Suppressor macrophage (primary cell): ENCODE measurements at regions not wholly inside any gene's neighbourhood (a gene's known extent, or its start where the extent isn't known, plus 50 kb on each side); places are given as distances from the start of the nearest gene placed in this dataset.

ENCODE experiments used
- DNase-seq, 4 experiments: peaks; one replicate each; pipeline ENCODE4 v3.0.0-alpha.2; 2020 to 2022

- DNase-seq, result no peak
Measured at GRCh38 chr1:56024155-56024554, 555.2 kb downstream of the PLPP3 start.

- DNase-seq, result no peak
Measured at GRCh38 chr1:56019922-56020321, 559.4 kb downstream of the PLPP3 start.

DNA sequence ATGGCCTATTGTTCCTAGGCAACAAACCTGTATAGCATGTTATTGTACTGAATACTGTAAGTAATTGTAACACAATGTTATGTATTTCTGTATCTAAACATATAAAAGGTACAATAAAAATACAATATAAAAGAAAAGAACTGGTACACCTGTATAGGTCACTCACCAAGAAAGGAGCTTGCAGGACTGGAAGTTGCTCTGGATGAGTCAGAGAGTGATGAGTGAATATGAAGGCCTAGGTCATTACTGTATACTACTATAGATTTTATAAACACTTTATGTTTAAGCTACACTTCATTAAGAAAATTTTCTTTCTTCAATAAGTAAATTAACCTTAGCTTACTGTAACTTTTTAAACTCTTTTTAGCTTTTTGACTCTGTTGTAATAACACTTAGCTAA lies 559.9 kb downstream of the PLPP3 start:
- DNase-seq, result no peak

GRCh38 chr1:56017336-56017735 lies 562.0 kb downstream of the PLPP3 start:
- DNase-seq, result no peak

DNA sequence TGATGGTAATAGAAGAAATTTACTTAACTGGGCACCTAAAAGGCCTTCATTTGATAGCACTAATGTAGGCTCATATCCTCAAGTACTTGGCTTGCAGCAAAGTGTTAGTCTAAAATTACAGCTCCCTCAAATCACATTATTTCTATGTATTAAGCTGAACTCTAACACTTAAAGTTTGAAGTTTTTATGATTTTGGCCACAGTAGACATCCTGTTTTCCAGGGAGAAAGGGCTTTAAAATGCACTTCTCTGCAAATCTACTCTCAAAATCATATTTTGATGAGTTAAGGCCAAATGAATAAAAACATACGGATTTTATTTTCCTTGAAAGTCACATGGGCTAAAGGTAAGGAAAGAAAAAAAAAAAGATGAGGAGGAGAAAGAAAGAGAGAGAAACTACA lies 575.5 kb downstream of the PLPP3 start:
- no peak for DNase-seq

DNA sequence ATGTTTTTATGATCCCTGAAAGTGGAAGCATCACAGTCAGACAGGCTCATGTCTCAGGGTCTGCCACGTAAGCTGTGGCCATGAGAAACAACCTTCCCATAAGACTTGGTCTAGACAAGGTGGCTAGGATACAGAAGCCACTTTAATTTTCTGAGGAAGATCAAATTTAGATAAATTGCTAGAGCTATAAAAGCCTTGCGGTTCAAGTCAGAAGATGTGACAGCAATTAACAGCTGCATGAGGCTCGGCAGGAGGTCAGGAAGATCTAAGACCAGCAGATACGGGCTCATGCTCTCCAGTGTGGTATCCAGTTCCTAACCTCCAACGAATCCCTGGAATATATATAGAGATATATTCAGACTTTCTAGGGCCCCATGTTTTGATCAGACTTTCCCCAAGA lies 577.1 kb downstream of the PLPP3 start:
- DNase-seq, result no peak

DNA sequence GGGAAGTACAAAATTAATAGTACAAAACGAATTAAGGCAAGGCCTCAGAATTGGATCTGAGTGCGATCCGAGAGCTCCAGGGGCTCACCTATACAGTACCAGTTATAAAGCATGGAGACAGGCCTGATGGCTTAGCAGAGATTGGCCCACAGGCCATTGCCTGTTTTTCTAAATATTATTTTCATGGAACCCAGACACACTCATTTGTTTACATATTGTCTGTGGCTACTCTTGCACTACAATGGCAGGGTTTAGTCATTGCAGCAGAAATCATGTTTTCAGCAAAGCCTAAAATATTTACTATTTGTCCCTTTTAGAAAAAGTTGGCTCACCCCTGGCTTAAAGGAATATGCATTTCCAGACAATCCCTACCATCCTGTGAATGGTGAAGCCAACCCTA lies 578.9 kb downstream of the PLPP3 start:
- DNase-seq, result no peak

- DNase-seq, result no peak
Measured at GRCh38 chr1:55997536-55997935, 581.8 kb downstream of the PLPP3 start.

DNA sequence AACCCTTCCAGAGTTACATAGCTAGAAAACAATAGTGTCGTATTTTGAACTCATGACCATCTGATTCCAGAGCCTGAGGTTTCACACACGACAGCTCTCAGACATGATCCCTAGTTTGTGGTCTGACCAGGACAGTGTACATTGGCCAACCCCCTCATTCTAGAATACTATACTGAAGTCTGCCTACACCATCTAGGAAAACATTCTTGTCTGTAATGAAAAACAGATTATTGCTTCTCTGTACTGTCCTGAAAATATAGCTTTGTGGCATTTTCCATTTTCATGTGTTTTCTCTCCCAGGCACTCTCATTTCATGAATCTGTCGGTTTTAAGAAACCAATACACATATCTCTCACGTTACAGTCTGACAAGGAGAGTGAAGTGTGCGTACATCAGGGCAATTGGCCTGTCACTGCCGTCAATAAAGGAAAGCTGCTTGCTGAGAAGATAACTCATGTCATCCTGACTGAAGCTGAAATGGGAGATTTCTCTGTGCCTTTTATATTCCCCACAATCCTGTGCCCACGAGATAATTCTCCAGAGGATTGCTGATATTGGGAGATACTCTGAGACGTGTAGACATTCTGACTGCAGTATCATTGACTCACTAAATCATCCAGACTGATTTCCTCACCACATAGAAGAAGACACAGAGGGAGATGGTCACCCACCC lies 585.6 kb downstream of the PLPP3 start:
- DNase-seq, result no peak

- DNase-seq, result no peak
Measured at GRCh38 chr1:55990007-55990406, 589.4 kb downstream of the PLPP3 start.

DNA sequence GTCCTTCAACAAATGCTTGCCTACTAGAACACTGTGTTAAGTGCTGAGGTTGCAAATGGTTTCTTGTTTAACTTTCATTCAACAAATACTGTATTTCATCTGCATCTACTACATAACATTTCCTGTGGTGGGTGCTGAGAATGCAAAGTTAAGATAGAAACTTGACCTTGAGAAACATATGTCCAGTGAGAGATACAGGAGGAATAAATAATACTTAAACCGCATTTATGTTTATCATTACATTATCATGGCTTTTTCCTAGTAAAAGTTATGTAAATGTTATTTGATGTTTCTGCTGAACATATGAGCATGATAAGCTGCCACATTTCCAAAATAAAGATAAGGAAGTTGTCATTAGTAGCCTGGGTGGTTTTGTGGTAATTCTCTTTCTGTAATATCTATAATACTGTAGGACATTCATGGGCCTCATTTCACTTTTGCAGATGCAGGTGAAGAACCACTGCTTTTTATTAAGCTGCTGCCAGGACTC lies 590.4 kb downstream of the PLPP3 start:
- no peak for DNase-seq

DNA sequence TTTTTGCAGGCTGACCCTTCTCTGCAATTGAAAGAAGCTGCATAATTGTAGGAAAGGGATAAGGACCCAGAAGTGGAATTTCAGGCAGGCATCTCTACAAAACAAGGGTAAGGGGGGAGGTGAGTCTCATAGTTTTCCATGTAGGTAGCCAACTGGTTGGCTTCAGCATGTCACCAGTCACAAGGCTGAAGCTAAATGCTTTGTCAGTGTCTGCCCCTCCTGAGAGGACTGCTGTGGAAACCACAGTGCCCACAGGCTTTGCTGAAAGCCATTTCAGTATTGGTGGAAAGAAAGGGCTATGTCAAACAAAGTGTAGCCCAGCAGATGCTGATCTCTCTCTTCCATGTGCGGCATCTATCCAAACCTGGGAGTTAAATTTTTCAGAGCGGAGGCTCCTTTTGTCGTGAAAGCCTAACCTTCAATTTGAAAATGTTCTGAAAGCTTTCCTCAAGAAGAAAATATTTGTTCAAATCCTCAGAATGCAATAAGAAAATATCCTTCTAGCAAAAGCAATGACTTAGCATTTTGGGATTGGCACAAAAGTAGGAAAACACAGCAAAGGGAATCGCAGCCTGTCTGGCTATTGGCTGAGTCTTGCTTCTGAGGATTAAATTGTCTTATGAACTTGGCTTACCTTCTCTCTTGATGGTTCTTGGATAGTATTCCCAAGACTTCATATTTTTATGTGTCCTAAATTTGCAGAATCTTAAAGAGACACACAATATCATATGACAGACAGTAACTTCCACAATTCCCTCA lies 591.7 kb downstream of the PLPP3 start:
- DNase-seq, result no peak

DNA sequence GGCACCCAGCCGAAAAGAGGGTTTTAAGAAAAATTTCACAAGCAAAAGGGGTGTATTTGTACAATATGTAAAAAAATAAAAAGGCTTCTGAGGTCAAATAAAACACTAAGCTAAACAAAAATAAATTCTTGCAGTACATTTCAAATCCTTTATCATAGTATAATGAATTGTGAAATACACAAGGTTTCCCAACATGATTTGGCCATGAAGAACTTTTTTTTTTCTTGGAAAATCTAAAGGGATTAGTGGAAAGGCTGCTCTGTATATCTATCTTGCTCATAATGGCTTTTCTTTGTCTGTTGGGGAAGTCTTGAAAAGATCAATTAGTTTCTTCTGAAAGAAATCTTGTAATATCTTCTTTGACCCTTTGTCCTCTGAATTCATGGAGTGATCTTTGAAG lies 593.4 kb downstream of the PLPP3 start:
- DNase-seq, result no peak

DNA sequence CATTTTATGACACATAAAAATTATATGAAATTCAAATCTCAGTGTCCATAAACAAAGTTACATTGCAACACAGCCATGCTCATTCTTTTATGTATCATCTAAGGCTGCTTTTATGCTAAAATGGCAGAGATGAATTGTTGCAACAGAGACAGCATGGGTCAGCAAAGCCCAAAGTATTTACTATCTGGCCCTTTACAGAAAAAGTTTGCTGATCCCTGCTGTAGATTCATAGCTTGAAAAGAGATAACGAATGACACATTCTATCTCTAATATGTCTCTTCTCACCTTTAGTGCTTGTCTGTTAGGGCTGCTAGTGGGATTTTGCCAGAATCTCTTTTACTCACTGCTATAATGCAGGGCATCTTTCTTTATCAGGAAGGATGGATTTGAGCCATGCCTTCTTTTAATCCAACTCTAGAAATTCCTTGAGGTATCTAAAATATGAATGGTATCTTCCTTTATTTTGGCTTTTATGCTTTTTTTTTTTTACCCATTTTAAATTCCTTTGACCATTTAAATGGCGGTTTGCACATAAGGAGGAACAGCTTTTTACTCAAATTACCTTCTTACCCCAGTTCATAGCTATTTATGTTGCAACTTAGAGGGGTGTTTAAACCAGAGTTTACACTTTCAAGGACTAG lies 598.2 kb downstream of the PLPP3 start:
- DNase-seq, result no peak

DNA sequence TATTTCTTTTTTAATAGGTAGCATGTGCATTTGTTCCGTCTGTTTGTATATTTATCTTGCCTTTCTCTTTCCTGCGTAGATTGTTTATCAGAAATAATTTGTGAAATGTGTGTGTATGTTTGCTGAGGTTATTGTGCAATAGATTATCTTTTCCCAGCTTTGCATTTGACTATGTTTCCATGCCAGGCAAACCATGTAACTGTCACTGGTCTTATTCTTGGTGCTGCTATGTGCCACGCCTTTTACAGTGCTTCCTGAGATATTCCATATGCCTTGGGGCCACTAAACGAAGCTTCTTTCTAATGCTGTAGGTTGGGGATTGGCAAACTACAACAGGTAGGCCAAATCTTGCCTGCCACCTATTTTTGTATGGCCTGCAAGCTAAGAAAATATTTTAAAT lies 598.8 kb downstream of the PLPP3 start:
- DNase-seq, result no peak

DNA sequence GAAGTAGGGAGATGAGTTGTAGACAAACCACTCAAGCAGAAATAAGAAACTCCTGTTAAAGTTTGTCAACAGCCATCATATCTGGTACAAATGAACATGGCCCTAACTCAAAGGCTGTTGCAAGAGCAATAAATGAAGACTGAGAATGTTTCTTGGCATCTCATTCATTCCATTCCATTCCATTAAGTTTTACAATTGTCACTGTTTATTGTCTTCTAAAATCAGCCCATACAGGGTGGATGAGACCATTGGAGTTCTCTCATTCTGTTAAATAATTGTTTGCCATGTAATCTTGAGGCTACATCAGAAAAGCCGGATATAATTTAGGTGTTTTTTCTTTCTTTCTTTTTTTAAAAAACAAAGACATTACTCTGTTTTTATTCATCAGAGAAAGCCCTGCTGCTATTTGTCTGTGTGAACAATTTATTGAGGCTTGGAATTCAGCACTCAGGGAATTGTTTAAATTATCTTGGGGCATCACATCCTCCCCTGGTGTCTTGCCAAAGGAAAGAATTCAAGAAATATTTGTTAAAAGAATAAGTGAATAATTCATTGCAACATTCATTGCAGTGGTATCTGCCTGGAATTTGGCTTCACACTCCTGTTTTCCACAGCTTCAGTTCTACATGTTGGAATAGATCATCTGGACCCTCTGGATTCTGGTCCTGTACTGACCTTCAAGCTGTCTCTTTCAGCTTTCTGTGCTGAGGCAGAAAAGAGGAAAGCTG lies 604.5 kb downstream of the PLPP3 start:
- DNase-seq, result no peak

DNA sequence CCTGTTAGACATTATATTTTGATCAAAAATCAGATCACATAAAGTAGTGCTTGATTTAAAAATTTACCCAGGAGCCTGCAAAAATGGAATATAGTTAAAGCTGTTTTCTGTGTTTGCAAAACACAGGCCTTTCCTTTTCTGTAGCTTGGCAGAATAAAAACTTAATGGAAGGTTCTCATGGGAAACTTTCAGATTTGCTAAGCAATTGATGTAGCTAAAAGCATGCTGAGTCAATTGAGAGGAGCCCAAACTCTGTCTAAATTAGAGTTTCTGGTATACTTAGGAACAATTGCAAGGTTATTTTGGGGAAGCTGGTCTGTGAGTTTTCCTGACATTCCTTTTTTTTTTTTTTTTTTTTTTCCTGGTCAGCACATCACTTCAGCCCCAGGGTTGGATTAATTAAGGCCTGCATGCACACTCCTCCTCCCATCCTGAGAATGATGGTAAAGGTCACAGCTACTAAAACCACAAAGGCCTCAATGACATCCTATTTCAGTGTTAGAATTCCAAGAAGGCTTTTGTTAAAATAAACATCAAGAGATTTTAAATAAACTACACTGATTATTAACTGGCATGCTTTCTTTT lies 608.7 kb downstream of the PLPP3 start:
- no peak for DNase-seq

- DNase-seq, result no peak
Measured at GRCh38 chr1:55969322-55969721, 610.0 kb downstream of the PLPP3 start.

- DNase-seq, result no peak
Measured at GRCh38 chr1:55968661-55969060, 610.7 kb downstream of the PLPP3 start.

DNA sequence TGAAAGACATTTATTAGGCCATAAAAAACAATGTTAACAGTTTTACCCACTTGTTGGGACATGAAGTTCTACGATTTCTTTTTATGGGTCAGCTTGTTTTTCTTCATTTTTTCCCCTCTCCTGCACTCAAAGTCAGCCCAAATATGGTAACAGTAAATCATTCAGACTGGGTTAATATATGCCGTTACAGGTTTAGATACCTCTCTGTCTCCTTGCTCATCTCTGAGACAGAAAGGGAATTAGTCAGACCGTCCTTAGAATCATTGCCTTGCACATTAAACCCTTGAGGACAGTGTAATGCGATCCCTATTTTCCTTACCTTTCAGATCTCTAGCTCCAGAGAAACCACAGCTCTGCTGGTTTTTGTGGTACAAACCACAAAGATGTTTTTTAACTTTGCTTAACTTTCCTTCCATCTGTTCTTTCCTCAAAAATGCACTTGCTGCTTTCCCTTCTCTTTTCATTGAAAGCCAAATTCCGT lies 613.3 kb downstream of the PLPP3 start:
- DNase-seq, result no peak

DNA sequence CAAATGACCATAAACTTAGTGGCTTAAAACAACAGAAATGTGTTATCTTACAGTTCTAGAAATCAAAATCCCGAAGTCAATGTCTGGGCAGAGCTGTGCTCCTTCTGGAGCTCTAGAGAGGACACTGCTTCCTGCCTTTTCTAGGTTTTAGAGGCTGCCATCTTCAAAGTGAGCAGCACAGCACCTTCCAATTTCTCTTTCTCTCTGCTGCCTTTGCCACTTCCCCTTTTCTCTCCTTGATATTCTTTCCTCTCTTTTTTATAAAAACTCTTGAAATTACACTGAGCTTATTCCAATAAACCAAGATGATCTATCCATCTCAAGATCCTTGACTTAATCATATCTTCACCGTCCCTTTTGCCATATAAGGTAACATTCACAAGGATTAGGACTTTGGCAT lies 616.9 kb downstream of the PLPP3 start:
- DNase-seq, result no peak

DNA sequence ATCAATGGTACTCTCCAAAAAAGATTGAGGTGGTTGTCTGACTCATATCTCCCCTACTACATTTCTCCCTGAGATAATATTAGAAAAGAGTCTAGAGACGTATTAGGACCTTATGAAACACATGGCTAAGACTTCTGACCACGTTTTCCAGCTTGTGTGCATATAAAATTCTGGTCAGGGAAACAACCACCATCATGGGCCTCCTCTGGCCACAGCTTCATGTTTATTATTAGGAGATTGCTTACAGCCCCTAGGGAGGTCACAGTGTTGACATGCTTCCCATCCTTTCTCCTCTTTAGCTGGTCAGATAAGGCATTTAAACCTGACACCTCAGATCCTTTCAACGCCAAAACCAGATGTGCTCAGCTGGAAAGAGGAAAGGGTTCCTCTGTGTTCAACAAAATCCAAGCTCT lies 620.2 kb downstream of the PLPP3 start:
- no peak for DNase-seq

GRCh38 chr1:55958498-55958897 lies 620.9 kb downstream of the PLPP3 start:
- no peak for DNase-seq
